ENCODE measurements at regions not wholly inside any gene's neighbourhood (a gene's known extent, or its start where the extent isn't known, plus 50 kb on each side); places are given as distances from the start of the nearest gene placed in this dataset.

DNA sequence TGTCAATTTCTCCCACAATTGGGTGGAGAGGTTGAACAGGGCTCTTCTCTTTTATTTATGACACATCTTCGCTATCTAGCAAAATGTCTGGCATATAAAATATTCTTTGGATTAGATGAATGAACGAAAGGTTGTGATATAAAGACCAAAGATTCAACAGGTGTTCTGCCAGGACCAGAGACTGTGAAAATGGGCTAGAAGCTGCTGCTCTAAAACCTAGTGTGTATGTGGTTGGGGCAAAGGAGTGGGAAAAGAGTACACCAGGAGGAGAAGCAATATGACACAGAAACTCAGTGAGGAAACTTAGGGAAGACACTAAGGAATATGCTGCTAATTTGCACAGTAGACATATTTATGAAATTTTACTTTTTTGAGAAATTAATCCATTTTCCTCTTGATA lies 102.0 kb upstream of the CCDC80 start:
- TF ChIP-seq, protein P1, sequence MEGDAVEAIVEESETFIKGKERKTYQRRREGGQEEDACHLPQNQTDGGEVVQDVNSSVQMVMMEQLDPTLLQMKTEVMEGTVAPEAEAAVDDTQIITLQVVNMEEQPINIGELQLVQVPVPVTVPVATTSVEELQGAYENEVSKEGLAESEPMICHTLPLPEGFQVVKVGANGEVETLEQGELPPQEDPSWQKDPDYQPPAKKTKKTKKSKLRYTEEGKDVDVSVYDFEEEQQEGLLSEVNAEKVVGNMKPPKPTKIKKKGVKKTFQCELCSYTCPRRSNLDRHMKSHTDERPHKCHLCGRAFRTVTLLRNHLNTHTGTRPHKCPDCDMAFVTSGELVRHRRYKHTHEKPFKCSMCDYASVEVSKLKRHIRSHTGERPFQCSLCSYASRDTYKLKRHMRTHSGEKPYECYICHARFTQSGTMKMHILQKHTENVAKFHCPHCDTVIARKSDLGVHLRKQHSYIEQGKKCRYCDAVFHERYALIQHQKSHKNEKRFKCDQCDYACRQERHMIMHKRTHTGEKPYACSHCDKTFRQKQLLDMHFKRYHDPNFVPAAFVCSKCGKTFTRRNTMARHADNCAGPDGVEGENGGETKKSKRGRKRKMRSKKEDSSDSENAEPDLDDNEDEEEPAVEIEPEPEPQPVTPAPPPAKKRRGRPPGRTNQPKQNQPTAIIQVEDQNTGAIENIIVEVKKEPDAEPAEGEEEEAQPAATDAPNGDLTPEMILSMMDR (IDR thresholded peaks at IDR 0.05), result no peak
- TF ChIP-seq POLR2AphosphoS5 (IDR thresholded peaks at IDR 0.05) (no peak), EP300 (IDR thresholded peaks at IDR 0.05) (no peak), POLR2A (IDR thresholded peaks at IDR 0.05; ENCODE audit: low read depth) (no peak)
- DNase-seq (ENCODE audit: extremely low spot score), result no peak
- H3K4me3 ChIP-seq, result no peak overlapping the region
- peaks cover 0 to 9% (median 2%) of the 10 kb centered on the region in 4 donors for H3K4me1 ChIP-seq
- intact Hi-C loops (cut with DNase I), result no loop called here
- no peaks in the 10 kb centered on the region for H3K27me3 ChIP-seq
- no peaks in the 10 kb centered on the region for H3K9me3 ChIP-seq
- WGBS, result 98% methylated on average over 2 of the region's 2 CpGs
- no peaks in the 10 kb centered on the region for H3K36me3 ChIP-seq
- H3K27ac ChIP-seq (replicated peaks in 1 of 4), result no peak overlapping the region

GRCh38 chr3:112741983-112742382 lies 101.0 kb upstream of the CCDC80 start:
- peaks cover 0 to 9% (median 2%) of the 10 kb centered on the region in 4 donors for H3K4me1 ChIP-seq
- intact Hi-C loops (cut with DNase I), result no loop called here
- H3K9me3 ChIP-seq, result no peaks in the 10 kb centered on the region
- H3K27me3 ChIP-seq, result no peaks in the 10 kb centered on the region
- no peak for TF ChIP-seq EP300 (IDR thresholded peaks at IDR 0.05)
- no peak for TF ChIP-seq POLR2A (IDR thresholded peaks at IDR 0.05; ENCODE audit: low read depth)
- TF ChIP-seq, protein P1 (IDR thresholded peaks at IDR 0.05), result no peak
- no peak for TF ChIP-seq POLR2AphosphoS5 (IDR thresholded peaks at IDR 0.05)
- DNase-seq (ENCODE audit: extremely low spot score), result no peak
- no peaks in the 10 kb centered on the region for H3K36me3 ChIP-seq
- H3K4me3 ChIP-seq, result no peak overlapping the region
- H3K27ac ChIP-seq (replicated peaks in 1 of 4), result no peak overlapping the region

DNA sequence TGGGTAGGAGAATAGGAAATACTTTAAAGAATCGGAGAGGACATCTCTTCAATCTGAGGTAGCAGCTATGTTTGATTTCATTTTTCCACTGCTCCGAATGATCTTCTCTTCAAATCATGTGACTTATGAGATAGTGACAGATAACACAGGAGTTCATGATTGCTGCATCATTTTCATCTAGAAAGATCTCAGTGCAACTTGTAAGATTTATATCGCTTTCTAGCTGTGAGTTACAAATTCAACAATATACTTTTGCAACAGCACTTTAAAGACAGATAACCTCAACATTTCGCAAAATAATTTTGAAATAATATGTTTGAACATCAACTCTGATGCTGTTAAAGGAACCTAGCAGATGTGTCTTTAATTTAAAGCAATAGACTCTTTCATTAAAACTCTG lies 99.9 kb upstream of the CCDC80 start:
- H3K27ac ChIP-seq (replicated peaks in 1 of 4), result no peak overlapping the region
- WGBS, result 80% methylated on average over 4 of the region's 4 CpGs

DNA sequence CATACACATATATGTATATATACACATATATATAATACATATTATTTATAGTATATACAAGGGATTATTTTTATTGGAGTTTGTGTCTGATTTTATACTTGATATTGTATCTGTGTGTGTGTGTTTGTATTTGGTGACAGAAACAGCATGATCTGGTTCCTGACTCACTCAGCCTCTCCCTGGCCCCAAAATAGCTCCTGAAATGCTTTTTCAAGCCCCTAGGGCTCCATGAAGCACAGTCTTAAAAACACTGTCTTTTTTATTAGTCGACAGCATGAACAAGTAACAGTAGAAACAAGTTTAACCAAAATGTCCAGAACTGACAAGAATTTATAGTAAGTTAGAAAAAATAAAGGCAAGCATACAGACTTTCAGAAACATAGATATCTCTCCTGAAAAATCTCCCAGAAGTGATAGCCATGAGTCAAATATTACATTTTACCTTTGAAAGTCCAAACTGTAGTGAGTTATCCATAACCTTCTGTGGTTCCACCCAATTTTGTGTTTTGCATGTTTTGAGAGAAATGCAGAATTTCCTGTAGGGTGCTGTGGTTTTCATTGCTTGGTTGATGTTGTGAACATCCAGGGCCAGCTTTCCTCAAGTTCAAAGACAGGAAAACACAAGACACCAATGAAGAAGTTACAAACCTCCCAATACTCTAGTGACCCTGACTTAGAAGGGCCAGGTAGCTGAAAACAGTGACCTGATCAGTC lies 98.5 kb upstream of the CCDC80 start:
- no peak for DNase-seq (ENCODE audit: extremely low spot score)
- WGBS, result 56% methylated on average over 1 of the region's 1 CpG
- TF ChIP-seq POLR2AphosphoS5 (IDR thresholded peaks at IDR 0.05) (no peak), EP300 (IDR thresholded peaks at IDR 0.05) (no peak), POLR2A (IDR thresholded peaks at IDR 0.05; ENCODE audit: low read depth) (no peak)
- TF ChIP-seq, protein P1 (IDR thresholded peaks at IDR 0.05), result no peak
- Histone ChIP-seq H3K36me3 (no peaks in the 10 kb centered on the region), H3K27ac (replicated peaks in 1 of 4) (no peak overlapping the region), H3K9me3 (no peaks in the 10 kb centered on the region), H3K4me1 (peaks cover 0 to 4% (median 2%) of the 10 kb centered on the region in 4 donors), H3K4me3 (no peak overlapping the region), H3K27me3 (no peaks in the 10 kb centered on the region)
- intact Hi-C loops (cut with DNase I), result loop anchor here (5.0 to 10.0 kb wide), 2 partner anchors 78 to 155 kb away; no protein-coding TSS in a partner anchor

More for the DNA sequence above, 99.9 kb upstream of the CCDC80 start:
- Histone ChIP-seq H3K27me3 (no peaks in the 10 kb centered on the region), H3K4me3 (no peak overlapping the region), H3K36me3 (no peaks in the 10 kb centered on the region), H3K4me1 (peaks cover 0 to 9% (median 2%) of the 10 kb centered on the region in 4 donors), H3K9me3 (no peaks in the 10 kb centered on the region)
- intact Hi-C loops (cut with DNase I), result no loop called here
- no peak for DNase-seq (ENCODE audit: extremely low spot score)
- no peak for TF ChIP-seq EP300 (IDR thresholded peaks at IDR 0.05)
- TF ChIP-seq, protein P1 (IDR thresholded peaks at IDR 0.05), result no peak
- no peak for TF ChIP-seq POLR2AphosphoS5 (IDR thresholded peaks at IDR 0.05)
- TF ChIP-seq POLR2A (IDR thresholded peaks at IDR 0.05; ENCODE audit: low read depth), result no peak
